ENCODE measurements at regions not wholly inside any gene's neighbourhood (a gene's known extent, or its start where the extent isn't known, plus 50 kb on each side); places are given as distances from the start of the nearest gene placed in this dataset.

GRCh38 chr18:34972765-34973414 lies 68.3 kb upstream of the MAPRE2 start:
- H3K27me3 ChIP-seq = peaks cover 75% of the 10 kb centered on the region
- H3K9me3 ChIP-seq (ENCODE audit: low read depth) = no peaks in the 10 kb centered on the region
- no peak overlapping the region for H3K4me3 ChIP-seq
- H3K4me1 ChIP-seq (ENCODE audit: low read depth) = no peaks in the 10 kb centered on the region
- no peaks in the 10 kb centered on the region for H3K36me3 ChIP-seq
- no peak for TF ChIP-seq CTCF (IDR thresholded peaks at IDR 0.05; ENCODE audit: low read depth, low read length)
- no peak for DNase-seq (ENCODE audit: low read depth in 1 of 2, low spot score in 1 of 2)
- H3K27ac ChIP-seq = no peak overlapping the region

DNA sequence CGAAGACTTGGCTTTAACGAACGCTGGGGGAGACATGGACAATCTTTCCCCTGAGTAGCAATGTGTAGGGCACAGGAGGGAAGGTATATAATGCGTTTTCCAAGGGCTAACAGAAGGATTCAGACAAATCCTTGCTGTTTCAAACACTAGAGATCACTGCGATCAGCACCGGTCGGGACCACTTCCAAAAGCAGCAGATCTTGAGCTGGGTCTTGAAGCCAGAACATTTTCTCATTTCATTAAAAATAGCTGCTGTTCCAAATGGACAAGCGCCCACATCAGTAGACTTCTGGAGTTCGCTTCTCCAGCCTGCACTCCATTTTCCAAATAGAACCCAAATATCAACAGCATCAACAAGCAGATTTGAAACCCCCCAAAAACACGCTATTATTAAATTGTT lies 65.1 kb upstream of the MAPRE2 start:
- Histone ChIP-seq H3K27ac (no peak overlapping the region), H3K9me3 (ENCODE audit: low read depth) (no peaks in the 10 kb centered on the region), H3K4me1 (ENCODE audit: low read depth) (no peaks in the 10 kb centered on the region), H3K4me3 (peak overlapping the region; percentile 68), H3K36me3 (no peaks in the 10 kb centered on the region), H3K27me3 (peaks cover 74% of the 10 kb centered on the region)
- TF ChIP-seq CTCF (IDR thresholded peaks at IDR 0.05; ENCODE audit: low read depth, low read length) = no peak
- DNase-seq (ENCODE audit: low read depth in 1 of 2, low spot score in 1 of 2) = no peak

DNA sequence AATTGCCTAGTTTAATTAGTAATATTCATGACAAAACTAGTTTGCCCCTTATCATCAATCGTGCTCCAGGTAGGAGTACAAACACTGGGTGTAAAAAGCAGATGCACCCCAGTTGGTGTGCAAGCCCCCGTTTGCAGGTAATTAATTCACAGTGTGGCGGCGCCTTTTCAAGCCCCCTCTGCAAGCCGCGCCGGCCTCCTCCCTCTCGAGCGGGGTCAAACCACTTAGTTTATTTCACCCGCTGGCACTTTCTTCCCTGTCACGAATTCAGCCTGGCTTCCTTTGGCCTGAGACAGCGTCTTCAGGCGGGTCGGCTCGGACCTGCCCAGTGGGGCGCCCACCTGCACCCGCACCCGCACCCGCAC lies 64.7 kb upstream of the MAPRE2 start:
- no peaks in the 10 kb centered on the region for H3K36me3 ChIP-seq
- no peaks in the 10 kb centered on the region for H3K4me1 ChIP-seq (ENCODE audit: low read depth)
- no peaks in the 10 kb centered on the region for H3K9me3 ChIP-seq (ENCODE audit: low read depth)
- H3K27ac ChIP-seq = no peak overlapping the region
- peaks cover 70% of the 10 kb centered on the region for H3K27me3 ChIP-seq
- no peak for TF ChIP-seq CTCF (IDR thresholded peaks at IDR 0.05; ENCODE audit: low read depth, low read length)
- peak overlapping the region; percentile 68 for H3K4me3 ChIP-seq
- DNase-seq (ENCODE audit: low read depth in 1 of 2, low spot score in 1 of 2) = no peak

DNA sequence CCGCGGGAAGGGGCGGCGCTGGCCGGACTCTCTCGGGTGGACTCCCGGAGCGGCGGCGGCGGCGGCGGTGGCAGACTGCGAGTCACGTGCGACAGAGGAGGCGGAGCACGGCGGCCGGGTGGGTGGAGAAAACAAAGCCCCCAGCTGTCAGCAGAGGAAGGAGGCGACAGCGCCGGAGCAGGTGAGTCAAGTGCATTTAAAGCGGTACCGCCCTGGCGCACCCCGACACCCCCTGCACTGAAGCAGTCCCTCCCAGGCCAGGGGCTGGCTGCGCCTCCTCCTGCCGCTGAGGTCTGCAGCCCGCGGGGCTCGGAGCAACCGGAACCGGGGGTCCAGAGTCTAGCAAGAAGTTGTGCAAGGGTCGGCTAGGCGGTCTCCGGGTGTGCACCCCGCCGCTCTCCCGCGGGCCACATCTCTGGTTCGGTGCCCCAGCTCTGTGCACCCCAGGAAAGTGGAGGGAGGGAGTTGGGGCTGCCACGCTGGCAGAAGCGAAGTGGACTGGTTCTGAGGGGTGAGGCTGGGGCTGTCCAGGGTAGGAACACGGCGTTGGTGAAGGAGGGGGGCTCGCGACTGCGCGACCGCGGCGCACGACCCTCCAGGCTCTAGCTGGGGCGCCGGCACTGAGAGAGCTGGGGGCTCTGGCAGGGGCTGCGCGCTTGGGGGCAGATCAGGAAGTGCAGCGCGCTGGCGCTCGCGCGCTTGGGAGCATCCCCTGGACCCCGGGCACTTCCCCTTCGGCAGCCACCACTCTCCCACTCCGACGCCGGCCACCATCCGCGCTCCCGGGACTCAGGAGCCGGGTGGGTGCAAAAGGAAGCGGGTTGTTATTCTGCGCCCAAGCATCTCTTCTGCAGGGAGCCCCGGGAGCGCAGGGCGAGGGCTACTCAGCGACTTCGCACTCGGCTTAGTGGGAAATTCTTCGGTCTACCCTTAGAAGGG lies 64.0 kb upstream of the MAPRE2 start:
- peak; percentile 36 to 81 for DNase-seq (ENCODE audit: low read depth in 1 of 2, low spot score in 1 of 2)
- H3K4me3 ChIP-seq = peak overlapping the region; percentile 68
- H3K9me3 ChIP-seq (ENCODE audit: low read depth) = no peaks in the 10 kb centered on the region
- TF ChIP-seq CTCF (IDR thresholded peaks at IDR 0.05; ENCODE audit: low read depth, low read length) = no peak
- H3K27me3 ChIP-seq = peaks cover 65% of the 10 kb centered on the region
- no peak overlapping the region for H3K27ac ChIP-seq
- H3K4me1 ChIP-seq (ENCODE audit: low read depth) = no peaks in the 10 kb centered on the region
- H3K36me3 ChIP-seq = no peaks in the 10 kb centered on the region

DNA sequence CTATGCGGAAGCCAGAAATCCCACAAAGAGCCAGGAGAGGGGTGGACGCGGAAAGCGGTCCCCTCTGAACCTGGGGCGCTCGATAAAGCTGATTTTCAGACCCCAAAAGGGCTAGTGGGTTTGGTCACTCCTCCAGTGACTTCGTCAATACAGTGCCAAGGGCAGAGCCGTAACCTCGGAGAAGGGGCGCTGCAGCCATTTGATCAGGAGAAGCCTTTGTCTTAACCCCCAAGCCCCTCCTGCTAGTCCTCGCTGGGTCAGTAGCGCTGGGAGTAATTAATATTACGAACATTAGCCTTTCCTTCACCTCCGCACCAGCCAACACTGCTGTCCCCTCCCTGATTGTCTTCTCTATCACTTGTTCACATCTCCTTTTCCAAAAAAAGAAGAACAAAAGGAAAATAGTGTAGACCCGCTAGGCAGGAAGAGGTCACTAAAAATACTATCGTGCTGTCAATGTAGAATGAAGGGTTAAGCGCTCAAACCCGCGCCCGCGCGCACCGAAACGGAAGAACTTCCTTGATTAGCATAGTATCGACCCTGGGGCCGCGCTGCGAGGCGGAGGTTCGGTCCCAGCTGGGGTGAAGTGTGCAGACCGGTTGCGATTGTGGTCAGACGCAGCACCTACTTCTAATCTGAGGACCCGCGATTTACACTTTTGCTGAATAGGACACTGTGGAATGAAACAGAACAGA lies 63.2 kb upstream of the MAPRE2 start:
- DNase-seq (ENCODE audit: low read depth in 1 of 2, low spot score in 1 of 2) = peak in 1 of 2 donors; percentile 35
- Histone ChIP-seq H3K27me3 (peaks cover 57% of the 10 kb centered on the region), H3K27ac (no peak overlapping the region)

More for the DNA sequence above, 63.2 kb upstream of the MAPRE2 start:
- no peaks in the 10 kb centered on the region for H3K9me3 ChIP-seq (ENCODE audit: low read depth)
- H3K36me3 ChIP-seq = no peaks in the 10 kb centered on the region
- no peaks in the 10 kb centered on the region for H3K4me1 ChIP-seq (ENCODE audit: low read depth)
- peak overlapping the region; percentile 68 for H3K4me3 ChIP-seq
- no peak for TF ChIP-seq CTCF (IDR thresholded peaks at IDR 0.05; ENCODE audit: low read depth, low read length)
